CD14-positive monocyte (primary cell): ENCODE measurements at regions not wholly inside any gene's neighbourhood (a gene's known extent, or its start where the extent isn't known, plus 50 kb on each side); places are given as distances from the start of the nearest gene placed in this dataset.

Experiments used
- DNase-seq, 3 donors: peaks; one replicate each; pipeline ENCODE4 v3.0.0-alpha.2; 2011 to 2022
- H2AFZ ChIP-seq: 2 replicates; pipeline ENCODE4 v1.6.0; 2012; ENCODE audit warnings: mild to moderate bottlenecking, low read depth, low read length, inconsistent platforms; ENCODE audit not compliant: insufficient read depth, poor library complexity, severe bottlenecking
- H3K27ac ChIP-seq, 2 donors: 1 replicate in 1 of 2; 2 replicates in 1 of 2; pipeline ENCODE4 v1.5.1; 2012 to 2013; ENCODE audit warnings: low read length in 2 of 2, control low read depth in 1 of 2, inconsistent platforms in 1 of 2, low read depth in 1 of 2, mild to moderate bottlenecking in 1 of 2
- H3K27me3 ChIP-seq, 2 donors: one replicate each; pipeline versions ENCODE4 v1.6.0 to v1.6.1; 2011 to 2013; ENCODE audit warnings: low read length in 2 of 2; ENCODE audit not compliant: control insufficient read depth in 2 of 2, insufficient read depth in 2 of 2
- H3K36me3 ChIP-seq, 2 donors: replicated peaks in 1 of 2; 1 replicate in 1 of 2; 2 replicates in 1 of 2; pipeline versions ENCODE4 v1.5.1 to v1.6.1; 2012 to 2013; ENCODE audit warnings: low read length in 2 of 2, control low read depth in 1 of 2, inconsistent platforms in 1 of 2, mild to moderate bottlenecking in 1 of 2; ENCODE audit not compliant: insufficient read depth in 2 of 2, control insufficient read depth in 1 of 2
- H3K4me1 ChIP-seq, 2 donors: 1 replicate in 1 of 2; 2 replicates in 1 of 2; pipeline versions ENCODE4 v1.5.1 to v1.6.1; 2012 to 2013; ENCODE audit warnings: low read length in 2 of 2, control low read depth in 1 of 2, inconsistent platforms in 1 of 2, mild to moderate bottlenecking in 1 of 2, moderate library complexity in 1 of 2; ENCODE audit not compliant: insufficient read depth in 2 of 2, control insufficient read depth in 1 of 2
- H3K4me2 ChIP-seq: replicated peaks from 2 replicates; pipeline ENCODE3; 2012; ENCODE audit warnings: low read length, moderate library complexity, mild to moderate bottlenecking; ENCODE audit not compliant: poor library complexity, severe bottlenecking; ENCODE audit errors: extremely low read depth
- H3K4me3 ChIP-seq, 3 experiments: fragments of 200-600 bp in 1 of 3; sonication (generic) in 1 of 3; replicated peaks in 1 of 3; 1 replicate in 2 of 3; 2 replicates in 1 of 3; pipeline ENCODE4 v1.5.1; 2011 to 2013; ENCODE audit warnings: low read length in 3 of 3, mild to moderate bottlenecking in 3 of 3, control low read depth in 2 of 3, low read depth in 2 of 3, inconsistent platforms in 1 of 3, moderate library complexity in 1 of 3
- H3K79me2 ChIP-seq: 2 replicates; pipeline ENCODE4 v1.6.0; 2012; ENCODE audit warnings: mild to moderate bottlenecking, control low read depth, inconsistent platforms, low read length, moderate library complexity; ENCODE audit not compliant: insufficient read depth
- H3K9ac ChIP-seq: 2 replicates; pipeline ENCODE4 v1.6.0; 2017; ENCODE audit warnings: low read length, mild to moderate bottlenecking; ENCODE audit not compliant: insufficient read depth, poor library complexity, severe bottlenecking
- H3K9me3 ChIP-seq, 2 donors: replicated peaks in 1 of 2; 1 replicate in 1 of 2; 2 replicates in 1 of 2; pipeline versions ENCODE4 v1.5.1 to v1.6.1; 2012 to 2013; ENCODE audit warnings: low read length in 2 of 2, control low read depth in 1 of 2; ENCODE audit not compliant: control insufficient read depth in 1 of 2, insufficient read depth in 1 of 2
- H4K20me1 ChIP-seq: 2 replicates; pipeline ENCODE4 v1.6.0; 2012; ENCODE audit warnings: mild to moderate bottlenecking, low read length, control low read depth, moderate library complexity; ENCODE audit not compliant: insufficient read depth
- H3K27ac Mint-ChIP-seq, 7 donors: one replicate each; pipeline ENCODE4 v1.8.0; 2020; ENCODE audit warnings: mild to moderate bottlenecking in 7 of 7, mixed read lengths in 7 of 7, moderate library complexity in 6 of 7, inconsistent platforms in 2 of 7
- H3K27me3 Mint-ChIP-seq, 3 donors: one replicate each; pipeline ENCODE4 v1.8.0; 2021 to 2022; ENCODE audit warnings: low read depth in 3 of 3, mild to moderate bottlenecking in 3 of 3, mixed read lengths in 3 of 3, moderate library complexity in 3 of 3, inconsistent platforms in 1 of 3
- H3K36me3 Mint-ChIP-seq, 2 donors: one replicate each; pipeline ENCODE4 v1.8.0; 2020; ENCODE audit warnings: mixed read lengths in 2 of 2, inconsistent platforms in 1 of 2, mild to moderate bottlenecking in 1 of 2
- H3K4me1 Mint-ChIP-seq: one replicate; pipeline ENCODE4 v1.8.0; 2020; ENCODE audit warnings: mild to moderate bottlenecking, mixed read lengths
- H3K4me3 Mint-ChIP-seq, 2 donors: one replicate each; pipeline ENCODE4 v1.8.0; 2020; ENCODE audit warnings: mild to moderate bottlenecking in 2 of 2, mixed read lengths in 2 of 2, moderate library complexity in 1 of 2
- H3K9me3 Mint-ChIP-seq, 7 donors: one replicate each; pipeline ENCODE4 v1.8.0; 2020 to 2022; ENCODE audit warnings: mixed read lengths in 7 of 7, mild to moderate bottlenecking in 6 of 7, moderate library complexity in 6 of 7, inconsistent platforms in 2 of 7
- WGBS: methylation state at CpG from one replicate; pipeline ENCODE4 v1.1.5; 2013; ENCODE audit warnings: missing lambda C conversion rate; ENCODE audit not compliant: insufficient coverage; 5-methylcytosine and 5-hydroxymethylcytosine counted together
- intact Hi-C, 2 donors: fragments of 100-400 bp; cut with micrococcal nuclease; formaldehyde crosslinking; loops; one replicate each; pipeline versions ENCODE4 v1.15.0 to v1.15.1; 2023
- TF ChIP-seq, protein P1 (sequence below): fragments of 200-600 bp; IDR thresholded peaks from one replicate; pipeline ENCODE4 v1.8.0; 2022; ENCODE audit warnings: antibody characterized with exemption, mild to moderate bottlenecking

DNA sequence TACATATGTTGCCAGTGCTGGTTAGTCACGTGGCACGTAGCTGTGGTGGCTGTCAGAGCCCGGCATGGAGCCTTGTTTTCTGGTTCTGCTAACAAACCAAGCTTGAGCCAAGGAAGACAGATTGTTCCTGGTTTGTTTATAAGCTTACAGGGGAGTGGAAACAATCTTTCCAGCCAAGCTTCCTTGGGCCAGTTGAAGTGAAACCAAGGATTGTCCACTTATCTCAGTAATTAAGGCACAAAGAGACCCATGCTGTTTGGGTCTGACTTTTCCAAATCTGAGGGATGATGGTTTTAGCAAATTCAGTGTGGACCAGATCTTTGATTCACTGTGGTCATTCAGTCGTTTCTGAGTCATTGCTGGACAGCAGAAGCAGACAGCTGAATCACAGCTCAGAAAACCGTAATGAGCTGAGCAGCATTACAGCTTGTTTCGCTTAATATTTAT is 297.3 kb upstream of the COBL start:
- H3K27me3 Mint-ChIP-seq, result no peaks in the 10 kb centered on the region
- H3K36me3 Mint-ChIP-seq, result no peaks in the 10 kb centered on the region
- no peaks in the 10 kb centered on the region for H3K4me1 Mint-ChIP-seq
- Histone ChIP-seq H3K4me1 (no peaks in the 10 kb centered on the region), H3K9ac (no peak overlapping the region), H3K27ac (no peak overlapping the region), H3K79me2 (no peaks in the 10 kb centered on the region), H3K4me2 (no peak overlapping the region), H3K27me3 (no peaks in the 10 kb centered on the region), H3K9me3 (peaks cover 26 to 30% of the 10 kb centered on the region in 2 donors), H2AFZ (no peak overlapping the region), H3K4me3 (no peak overlapping the region), H3K36me3 (no peaks in the 10 kb centered on the region), H4K20me1 (no peaks in the 10 kb centered on the region)
- TF ChIP-seq, protein P1, sequence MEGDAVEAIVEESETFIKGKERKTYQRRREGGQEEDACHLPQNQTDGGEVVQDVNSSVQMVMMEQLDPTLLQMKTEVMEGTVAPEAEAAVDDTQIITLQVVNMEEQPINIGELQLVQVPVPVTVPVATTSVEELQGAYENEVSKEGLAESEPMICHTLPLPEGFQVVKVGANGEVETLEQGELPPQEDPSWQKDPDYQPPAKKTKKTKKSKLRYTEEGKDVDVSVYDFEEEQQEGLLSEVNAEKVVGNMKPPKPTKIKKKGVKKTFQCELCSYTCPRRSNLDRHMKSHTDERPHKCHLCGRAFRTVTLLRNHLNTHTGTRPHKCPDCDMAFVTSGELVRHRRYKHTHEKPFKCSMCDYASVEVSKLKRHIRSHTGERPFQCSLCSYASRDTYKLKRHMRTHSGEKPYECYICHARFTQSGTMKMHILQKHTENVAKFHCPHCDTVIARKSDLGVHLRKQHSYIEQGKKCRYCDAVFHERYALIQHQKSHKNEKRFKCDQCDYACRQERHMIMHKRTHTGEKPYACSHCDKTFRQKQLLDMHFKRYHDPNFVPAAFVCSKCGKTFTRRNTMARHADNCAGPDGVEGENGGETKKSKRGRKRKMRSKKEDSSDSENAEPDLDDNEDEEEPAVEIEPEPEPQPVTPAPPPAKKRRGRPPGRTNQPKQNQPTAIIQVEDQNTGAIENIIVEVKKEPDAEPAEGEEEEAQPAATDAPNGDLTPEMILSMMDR, result no peak
- 72% methylated on average over 4 of the region's 6 CpGs for WGBS
- H3K4me3 Mint-ChIP-seq, result no peak overlapping the region
- peaks cover 0 to 20% (median 8%) of the 10 kb centered on the region in 7 donors for H3K9me3 Mint-ChIP-seq
- DNase-seq, result no peak
- intact Hi-C loops, result no loop called here
- no peak overlapping the region for H3K27ac Mint-ChIP-seq

- H3K36me3 ChIP-seq, result no peaks in the 10 kb centered on the region
- H3K79me2 ChIP-seq, result no peaks in the 10 kb centered on the region
- H3K27ac ChIP-seq, result no peak overlapping the region
- Mint-ChIP-seq H3K36me3 (no peaks in the 10 kb centered on the region), H3K4me1 (no peaks in the 10 kb centered on the region), H3K4me3 (no peak overlapping the region), H3K27me3 (peaks cover 0 to 2% (median 0%) of the 10 kb centered on the region in 3 donors), H3K27ac (no peak overlapping the region), H3K9me3 (peaks cover 3 to 18% (median 5%) of the 10 kb centered on the region in 7 donors)
- no peaks in the 10 kb centered on the region for H3K27me3 ChIP-seq
- no peak overlapping the region for H3K4me3 ChIP-seq
- intact Hi-C loops, result no loop called here
- H4K20me1 ChIP-seq, result no peaks in the 10 kb centered on the region
- WGBS, result no CpG with 5 or more reads among the region's 1 CpG
- no peak overlapping the region for H3K9ac ChIP-seq
- TF ChIP-seq, protein P1, result no peak
- H2AFZ ChIP-seq, result no peak overlapping the region
- peaks cover 26% of the 10 kb centered on the region in 2 donors for H3K9me3 ChIP-seq
- no peaks in the 10 kb centered on the region for H3K4me1 ChIP-seq
- no peak overlapping the region for H3K4me2 ChIP-seq
- no peak for DNase-seq
Observed at GRCh38 chr7:51611937-51612336, 295.3 kb upstream of the COBL start.
